ENCODE measurements at regions not wholly inside any gene's neighbourhood (a gene's known extent, or its start where the extent isn't known, plus 50 kb on each side); places are given as distances from the start of the nearest gene placed in this dataset.

GRCh38 chr5:104606258-104606829 is 1043.8 kb upstream of the NUDT12 start:
- Histone ChIP-seq H3K4me3 (ENCODE audit: low read length in 3 of 3) (no peak overlapping the region), H3K27me3 (ENCODE audit: control insufficient read depth, insufficient read depth, low read length) (no peaks in the 10 kb centered on the region), H3K27ac (ENCODE audit: low read depth in 2 of 2, low read length in 2 of 2) (no peak overlapping the region), H3K9me3 (ENCODE audit: control insufficient read depth in 2 of 3, insufficient read depth in 1 of 3, low read length in 3 of 3) (no peaks in the 10 kb centered on the region), H3K4me1 (ENCODE audit: control insufficient read depth in 2 of 3, insufficient read depth in 2 of 3, low read depth in 1 of 3, low read length in 3 of 3) (no peaks in the 10 kb centered on the region), H3K36me3 (ENCODE audit: control insufficient read depth in 2 of 3, insufficient read depth in 3 of 3, low read length in 3 of 3) (no peaks in the 10 kb centered on the region), H3K9ac (ENCODE audit: low read length in 3 of 3) (no peak overlapping the region)
- TF ChIP-seq CTCF (IDR thresholded peaks at IDR 0.05; ENCODE audit: borderline replicate concordance, extremely low read depth, insufficient read depth) = no peak
- DNase-seq (no peak), FAIRE-seq (no peak)
- intact Hi-C loops (cut with DNase I) = no loop called here

- intact Hi-C loops (cut with DNase I) = no loop called here
- TF ChIP-seq CTCF (IDR thresholded peaks at IDR 0.05; ENCODE audit: borderline replicate concordance, extremely low read depth, insufficient read depth) = no peak
- Histone ChIP-seq H3K27ac (ENCODE audit: low read depth in 2 of 2, low read length in 2 of 2) (no peak overlapping the region), H3K27me3 (ENCODE audit: control insufficient read depth, insufficient read depth, low read length) (no peaks in the 10 kb centered on the region), H3K9ac (ENCODE audit: low read length in 3 of 3) (no peak overlapping the region), H3K4me3 (ENCODE audit: low read length in 3 of 3) (no peak overlapping the region), H3K9me3 (ENCODE audit: control insufficient read depth in 2 of 3, insufficient read depth in 1 of 3, low read length in 3 of 3) (peaks cover 0 to 8% (median 4%) of the 10 kb centered on the region in 3 donors), H3K4me1 (ENCODE audit: control insufficient read depth in 2 of 3, insufficient read depth in 2 of 3, low read depth in 1 of 3, low read length in 3 of 3) (no peaks in the 10 kb centered on the region), H3K36me3 (ENCODE audit: control insufficient read depth in 2 of 3, insufficient read depth in 3 of 3, low read length in 3 of 3) (no peaks in the 10 kb centered on the region)
- FAIRE-seq (no peak), DNase-seq (no peak)
Measured at GRCh38 chr5:104599726-104600125, 1037.1 kb upstream of the NUDT12 start.

- Histone ChIP-seq H3K4me1 (ENCODE audit: control insufficient read depth in 2 of 3, insufficient read depth in 2 of 3, low read depth in 1 of 3, low read length in 3 of 3) (no peaks in the 10 kb centered on the region), H3K4me3 (ENCODE audit: low read length in 3 of 3) (no peak overlapping the region), H3K27me3 (ENCODE audit: control insufficient read depth, insufficient read depth, low read length) (no peaks in the 10 kb centered on the region), H3K9ac (ENCODE audit: low read length in 3 of 3) (no peak overlapping the region), H3K27ac (ENCODE audit: low read depth in 2 of 2, low read length in 2 of 2) (no peak overlapping the region), H3K9me3 (ENCODE audit: control insufficient read depth in 2 of 3, insufficient read depth in 1 of 3, low read length in 3 of 3) (peaks cover 0 to 15% (median 4%) of the 10 kb centered on the region in 3 donors), H3K36me3 (ENCODE audit: control insufficient read depth in 2 of 3, insufficient read depth in 3 of 3, low read length in 3 of 3) (no peaks in the 10 kb centered on the region)
- FAIRE-seq (no peak), DNase-seq (no peak)
- TF ChIP-seq CTCF (IDR thresholded peaks at IDR 0.05; ENCODE audit: borderline replicate concordance, extremely low read depth, insufficient read depth) = no peak
- intact Hi-C loops (cut with DNase I) = no loop called here
Measured at GRCh38 chr5:104598285-104598684, 1035.7 kb upstream of the NUDT12 start.

- Histone ChIP-seq H3K4me1 (ENCODE audit: control insufficient read depth in 2 of 3, insufficient read depth in 2 of 3, low read depth in 1 of 3, low read length in 3 of 3) (no peaks in the 10 kb centered on the region), H3K4me3 (ENCODE audit: low read length in 3 of 3) (no peak overlapping the region), H3K27ac (ENCODE audit: low read depth in 2 of 2, low read length in 2 of 2) (no peak overlapping the region), H3K36me3 (ENCODE audit: control insufficient read depth in 2 of 3, insufficient read depth in 3 of 3, low read length in 3 of 3) (no peaks in the 10 kb centered on the region), H3K9me3 (ENCODE audit: control insufficient read depth in 2 of 3, insufficient read depth in 1 of 3, low read length in 3 of 3) (peaks cover 0 to 15% (median 4%) of the 10 kb centered on the region in 3 donors), H3K9ac (ENCODE audit: low read length in 3 of 3) (no peak overlapping the region), H3K27me3 (ENCODE audit: control insufficient read depth, insufficient read depth, low read length) (no peaks in the 10 kb centered on the region)
- intact Hi-C loops (cut with DNase I) = no loop called here
- FAIRE-seq = no peak
- no peak for TF ChIP-seq CTCF (IDR thresholded peaks at IDR 0.05; ENCODE audit: borderline replicate concordance, extremely low read depth, insufficient read depth)
- DNase-seq = no peak
Measured at GRCh38 chr5:104594850-104595249, 1032.3 kb upstream of the NUDT12 start.
